ENCODE measurements at regions not wholly inside any gene's neighbourhood (a gene's known extent, or its start where the extent isn't known, plus 50 kb on each side); places are given as distances from the start of the nearest gene placed in this dataset.

DNA sequence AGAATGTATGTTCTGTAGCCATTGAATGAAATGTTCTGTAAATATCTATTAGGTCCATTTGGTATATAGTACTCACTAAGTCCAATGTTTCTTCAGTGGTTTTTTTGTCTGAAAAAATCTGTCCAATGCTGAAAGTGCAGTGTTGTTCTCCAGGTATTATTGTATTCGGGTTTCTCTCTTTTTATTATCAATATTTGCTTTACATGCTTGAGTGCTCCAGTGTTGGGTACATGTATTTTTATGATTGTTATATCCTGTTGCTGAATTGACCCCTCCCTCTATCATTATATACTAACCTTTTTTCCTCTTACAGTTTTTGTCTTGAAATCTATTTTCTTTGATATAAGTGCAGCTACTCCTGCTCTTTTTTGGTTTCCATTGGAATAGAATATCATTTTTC lies 382.2 kb downstream of the CCER1 start:
- Mint-ChIP-seq H3K27me3 (ENCODE audit: low read depth) (no peaks in the 10 kb centered on the region), H3K27ac (ENCODE audit: unreplicated experiment) (no peak overlapping the region), H3K4me1 (no peaks in the 10 kb centered on the region), H3K4me3 (no peak overlapping the region), H3K36me3 (ENCODE audit: low read depth) (no peaks in the 10 kb centered on the region), H3K9me3 (peaks cover under 1% of the 10 kb centered on the region)
- DNase-seq (ENCODE audit: low read depth, low spot score), result no peak
- TF ChIP-seq, protein P1, sequence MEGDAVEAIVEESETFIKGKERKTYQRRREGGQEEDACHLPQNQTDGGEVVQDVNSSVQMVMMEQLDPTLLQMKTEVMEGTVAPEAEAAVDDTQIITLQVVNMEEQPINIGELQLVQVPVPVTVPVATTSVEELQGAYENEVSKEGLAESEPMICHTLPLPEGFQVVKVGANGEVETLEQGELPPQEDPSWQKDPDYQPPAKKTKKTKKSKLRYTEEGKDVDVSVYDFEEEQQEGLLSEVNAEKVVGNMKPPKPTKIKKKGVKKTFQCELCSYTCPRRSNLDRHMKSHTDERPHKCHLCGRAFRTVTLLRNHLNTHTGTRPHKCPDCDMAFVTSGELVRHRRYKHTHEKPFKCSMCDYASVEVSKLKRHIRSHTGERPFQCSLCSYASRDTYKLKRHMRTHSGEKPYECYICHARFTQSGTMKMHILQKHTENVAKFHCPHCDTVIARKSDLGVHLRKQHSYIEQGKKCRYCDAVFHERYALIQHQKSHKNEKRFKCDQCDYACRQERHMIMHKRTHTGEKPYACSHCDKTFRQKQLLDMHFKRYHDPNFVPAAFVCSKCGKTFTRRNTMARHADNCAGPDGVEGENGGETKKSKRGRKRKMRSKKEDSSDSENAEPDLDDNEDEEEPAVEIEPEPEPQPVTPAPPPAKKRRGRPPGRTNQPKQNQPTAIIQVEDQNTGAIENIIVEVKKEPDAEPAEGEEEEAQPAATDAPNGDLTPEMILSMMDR (conservative IDR thresholded peaks at IDR 0.05), result no peak

GRCh38 chr12:90569685-90570084 lies 385.3 kb downstream of the CCER1 start:
- TF ChIP-seq, protein P1 (conservative IDR thresholded peaks at IDR 0.05), result no peak
- Mint-ChIP-seq H3K36me3 (ENCODE audit: low read depth) (peaks cover 3% of the 10 kb centered on the region), H3K27me3 (ENCODE audit: low read depth) (no peaks in the 10 kb centered on the region), H3K27ac (ENCODE audit: unreplicated experiment) (no peak overlapping the region), H3K4me3 (no peak overlapping the region), H3K9me3 (peaks cover 23% of the 10 kb centered on the region), H3K4me1 (no peaks in the 10 kb centered on the region)
- DNase-seq (ENCODE audit: low read depth, low spot score), result no peak

- TF ChIP-seq, protein P1 (conservative IDR thresholded peaks at IDR 0.05), result no peak
- Mint-ChIP-seq H3K4me3 (no peak overlapping the region), H3K36me3 (ENCODE audit: low read depth) (peaks cover 3% of the 10 kb centered on the region), H3K4me1 (no peaks in the 10 kb centered on the region), H3K27ac (ENCODE audit: unreplicated experiment) (no peak overlapping the region), H3K9me3 (peaks cover 22% of the 10 kb centered on the region), H3K27me3 (ENCODE audit: low read depth) (no peaks in the 10 kb centered on the region)
- no peak for DNase-seq (ENCODE audit: low read depth, low spot score)
These were observed 392.3 kb downstream of the CCER1 start for GRCh38 chr12:90562671-90563070.

DNA sequence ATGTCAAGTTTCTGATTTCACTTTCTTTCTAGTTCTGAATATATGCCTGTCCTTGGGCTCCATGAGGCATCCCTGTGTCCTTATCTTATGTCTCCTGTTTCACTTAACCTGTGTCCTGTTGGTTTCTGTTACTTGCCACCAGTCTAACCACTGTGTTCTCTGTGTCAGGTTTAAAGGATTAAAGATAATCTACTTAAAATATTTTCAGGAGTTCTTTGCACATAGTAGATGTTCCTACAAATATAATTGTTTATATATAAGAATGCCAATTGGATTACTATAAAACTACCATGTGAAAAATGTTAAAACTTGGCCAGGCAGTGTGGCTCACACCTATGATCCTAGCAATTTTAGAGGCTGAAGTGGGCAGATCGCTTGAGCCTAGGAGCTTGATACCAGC lies 406.4 kb downstream of the CCER1 start:
- TF ChIP-seq, protein P1 (conservative IDR thresholded peaks at IDR 0.05), result no peak
- Mint-ChIP-seq H3K36me3 (ENCODE audit: low read depth) (no peaks in the 10 kb centered on the region), H3K27ac (ENCODE audit: unreplicated experiment) (no peak overlapping the region), H3K27me3 (ENCODE audit: low read depth) (no peaks in the 10 kb centered on the region), H3K4me3 (no peak overlapping the region), H3K9me3 (no peaks in the 10 kb centered on the region), H3K4me1 (peaks cover 5% of the 10 kb centered on the region)
- DNase-seq (ENCODE audit: low read depth, low spot score), result no peak

GRCh38 chr12:90546511-90546910 lies 408.5 kb downstream of the CCER1 start:
- Mint-ChIP-seq H3K4me1 (peaks cover 5% of the 10 kb centered on the region), H3K4me3 (no peak overlapping the region), H3K36me3 (ENCODE audit: low read depth) (no peaks in the 10 kb centered on the region), H3K9me3 (no peaks in the 10 kb centered on the region), H3K27me3 (ENCODE audit: low read depth) (no peaks in the 10 kb centered on the region), H3K27ac (ENCODE audit: unreplicated experiment) (no peak overlapping the region)
- TF ChIP-seq, protein P1 (conservative IDR thresholded peaks at IDR 0.05), result no peak
- no peak for DNase-seq (ENCODE audit: low read depth, low spot score)

GRCh38 chr12:90543841-90544240 lies 411.1 kb downstream of the CCER1 start:
- Mint-ChIP-seq H3K27ac (ENCODE audit: unreplicated experiment) (no peak overlapping the region), H3K4me3 (no peak overlapping the region), H3K36me3 (ENCODE audit: low read depth) (no peaks in the 10 kb centered on the region), H3K27me3 (ENCODE audit: low read depth) (no peaks in the 10 kb centered on the region), H3K4me1 (peaks cover 5% of the 10 kb centered on the region), H3K9me3 (no peaks in the 10 kb centered on the region)
- no peak for DNase-seq (ENCODE audit: low read depth, low spot score)
- TF ChIP-seq, protein P1 (conservative IDR thresholded peaks at IDR 0.05), result no peak
